Thyroid gland (tissue), 4 donors: ENCODE measurements at regions not wholly inside any gene's neighbourhood (a gene's known extent, or its start where the extent isn't known, plus 50 kb on each side); places are given as distances from the start of the nearest gene placed in this dataset.

Experiments
- POLR2A ChIP-seq, 2 donors: fragments of 450-650 bp; IDR thresholded peaks; one replicate each; pipeline ENCODE4 v1.6.1; 2017; ENCODE audit warnings: antibody characterized with exemption in 2 of 2, mild to moderate bottlenecking in 2 of 2, moderate library complexity in 1 of 2
- TF ChIP-seq, protein P1 (sequence below), 6 experiments: fragments of 200-600 bp in 3 of 6; fragments of 450-650 bp in 3 of 6; sonication (generic) in 3 of 6; IDR thresholded peaks; one replicate each; pipeline ENCODE4 v1.5.1; 2016 to 2019; ENCODE audit warnings: antibody characterized with exemption in 6 of 6, mild to moderate bottlenecking in 2 of 6, inconsistent platforms in 1 of 6, moderate library complexity in 1 of 6

GRCh38 chr16:27611340-27611739 lies 61.4 kb downstream of the KATNIP start:
- no peak for TF ChIP-seq POLR2A (IDR thresholded peaks at IDR 0.05)
- TF ChIP-seq, protein P1, sequence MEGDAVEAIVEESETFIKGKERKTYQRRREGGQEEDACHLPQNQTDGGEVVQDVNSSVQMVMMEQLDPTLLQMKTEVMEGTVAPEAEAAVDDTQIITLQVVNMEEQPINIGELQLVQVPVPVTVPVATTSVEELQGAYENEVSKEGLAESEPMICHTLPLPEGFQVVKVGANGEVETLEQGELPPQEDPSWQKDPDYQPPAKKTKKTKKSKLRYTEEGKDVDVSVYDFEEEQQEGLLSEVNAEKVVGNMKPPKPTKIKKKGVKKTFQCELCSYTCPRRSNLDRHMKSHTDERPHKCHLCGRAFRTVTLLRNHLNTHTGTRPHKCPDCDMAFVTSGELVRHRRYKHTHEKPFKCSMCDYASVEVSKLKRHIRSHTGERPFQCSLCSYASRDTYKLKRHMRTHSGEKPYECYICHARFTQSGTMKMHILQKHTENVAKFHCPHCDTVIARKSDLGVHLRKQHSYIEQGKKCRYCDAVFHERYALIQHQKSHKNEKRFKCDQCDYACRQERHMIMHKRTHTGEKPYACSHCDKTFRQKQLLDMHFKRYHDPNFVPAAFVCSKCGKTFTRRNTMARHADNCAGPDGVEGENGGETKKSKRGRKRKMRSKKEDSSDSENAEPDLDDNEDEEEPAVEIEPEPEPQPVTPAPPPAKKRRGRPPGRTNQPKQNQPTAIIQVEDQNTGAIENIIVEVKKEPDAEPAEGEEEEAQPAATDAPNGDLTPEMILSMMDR (IDR thresholded peaks at IDR 0.05) = no peak
